HCT116 (cell line): ENCODE measurements at regions not wholly inside any gene's neighbourhood (a gene's known extent, or its start where the extent isn't known, plus 50 kb on each side); places are given as distances from the start of the nearest gene placed in this dataset.

ENCODE experiments used
- ATF3 ChIP-seq: IDR thresholded peaks from 2 replicates; pipeline ENCODE4 v1.6.1; 2012
- CTCF ChIP-seq, 3 experiments: fragments of 200-600 bp in 1 of 3; sonication (generic) in 1 of 3; IDR thresholded peaks in 2 of 3; conservative IDR thresholded peaks in 1 of 3; 2 replicates each; pipeline ENCODE4 v1.5.1; 2012 to 2017; ENCODE audit warnings: low read depth in 2 of 3, low read length in 2 of 3, antibody characterized with exemption in 1 of 3, borderline replicate concordance in 1 of 3, control low read depth in 1 of 3, mild to moderate bottlenecking in 1 of 3, mixed read lengths in 1 of 3, mixed run types in 1 of 3, moderate library complexity in 1 of 3; ENCODE audit not compliant: insufficient read depth in 1 of 3
- EGR1 ChIP-seq: IDR thresholded peaks from 2 replicates; pipeline ENCODE4 v1.6.1; 2012; ENCODE audit warnings: low read depth
- EZH2 ChIP-seq: fragments of 200-600 bp; sonication (generic); IDR thresholded peaks from 2 replicates; pipeline ENCODE4 v1.6.1; 2017; ENCODE audit warnings: antibody characterized with exemption, mixed run types
- EZH2phosphoT487 ChIP-seq: fragments of 200-600 bp; IDR thresholded peaks from 2 replicates; pipeline ENCODE4 v1.6.1; 2018; ENCODE audit warnings: antibody characterized with exemption, borderline replicate concordance
- JUND ChIP-seq: IDR thresholded peaks from 2 replicates; pipeline ENCODE4 v1.6.1; 2012
- MAX ChIP-seq: IDR thresholded peaks from 2 replicates; pipeline ENCODE4 v1.6.1; 2012
- POLR2A ChIP-seq: IDR thresholded peaks from 2 replicates; pipeline ENCODE4 v1.7.0; 2011; ENCODE audit warnings: borderline replicate concordance; ENCODE audit not compliant: insufficient read depth, insufficient read length; ENCODE audit errors: extremely low read depth
- POLR2AphosphoS5 ChIP-seq: IDR thresholded peaks from 2 replicates; pipeline ENCODE4 v1.6.1; 2011; ENCODE audit warnings: mild to moderate bottlenecking, low read depth, low read length, moderate library complexity
- RAD21 ChIP-seq: IDR thresholded peaks from 2 replicates; pipeline ENCODE4 v1.6.1; 2012; ENCODE audit warnings: low read depth, mild to moderate bottlenecking
- SP1 ChIP-seq: IDR thresholded peaks from 2 replicates; pipeline ENCODE4 v1.6.1; 2012; ENCODE audit warnings: low read depth
- YY1 ChIP-seq: IDR thresholded peaks from 2 replicates; pipeline ENCODE4 v1.6.1; 2011; ENCODE audit warnings: low read length, low read depth, moderate library complexity, mild to moderate bottlenecking; ENCODE audit not compliant: insufficient replicate concordance; ENCODE audit errors: extremely low read depth
- ZBTB33 ChIP-seq: IDR thresholded peaks from 2 replicates; pipeline ENCODE4 v1.6.1; 2011; ENCODE audit warnings: mild to moderate bottlenecking, low read length, moderate library complexity; ENCODE audit not compliant: insufficient replicate concordance; ENCODE audit errors: extremely low read depth
- ZFX ChIP-seq: fragments of 450-650 bp; IDR thresholded peaks from 2 replicates; pipeline ENCODE4 v1.6.1; 2017

GRCh38 chr15:56533731-56534403 is 68.9 kb upstream of the MNS1 start:
- TF ChIP-seq CTCF (IDR thresholded peaks at IDR 0.05 in 2 of 3, conservative IDR thresholded peaks at IDR 0.05 in 1 of 3; ENCODE audit: borderline replicate concordance in 1 of 3, insufficient read depth in 1 of 3, low read depth in 2 of 3, low read length in 2 of 3) (no peak), EZH2 (no peak), ZBTB33 (no peak), POLR2A (no peak), EZH2phosphoT487 (no peak), POLR2AphosphoS5 (no peak), RAD21 (no peak), MAX (no peak), EGR1 (no peak), YY1 (no peak), ATF3 (no peak), ZFX (no peak), SP1 (no peak), JUND (no peak)
